ENCODE measurements at regions not wholly inside any gene's neighbourhood (a gene's known extent, or its start where the extent isn't known, plus 50 kb on each side); places are given as distances from the start of the nearest gene placed in this dataset.

- ATAC-seq (ENCODE audit: low read depth): no peak
- Histone ChIP-seq H3K9me3 (ENCODE audit: severe bottlenecking) (no peaks in the 10 kb centered on the region), H3K4me3 (ENCODE audit: severe bottlenecking) (no peak overlapping the region), H3K27ac (ENCODE audit: poor library complexity, severe bottlenecking) (no peak overlapping the region), H3K36me3 (ENCODE audit: low read depth) (no peaks in the 10 kb centered on the region), H3K27me3 (ENCODE audit: insufficient read depth, poor library complexity, severe bottlenecking) (no peaks in the 10 kb centered on the region), H3K4me1 (ENCODE audit: insufficient read depth, poor library complexity, severe bottlenecking) (no peaks in the 10 kb centered on the region)
- DNase-seq (ENCODE audit: low spot score): no peak
- TF ChIP-seq, protein P1, sequence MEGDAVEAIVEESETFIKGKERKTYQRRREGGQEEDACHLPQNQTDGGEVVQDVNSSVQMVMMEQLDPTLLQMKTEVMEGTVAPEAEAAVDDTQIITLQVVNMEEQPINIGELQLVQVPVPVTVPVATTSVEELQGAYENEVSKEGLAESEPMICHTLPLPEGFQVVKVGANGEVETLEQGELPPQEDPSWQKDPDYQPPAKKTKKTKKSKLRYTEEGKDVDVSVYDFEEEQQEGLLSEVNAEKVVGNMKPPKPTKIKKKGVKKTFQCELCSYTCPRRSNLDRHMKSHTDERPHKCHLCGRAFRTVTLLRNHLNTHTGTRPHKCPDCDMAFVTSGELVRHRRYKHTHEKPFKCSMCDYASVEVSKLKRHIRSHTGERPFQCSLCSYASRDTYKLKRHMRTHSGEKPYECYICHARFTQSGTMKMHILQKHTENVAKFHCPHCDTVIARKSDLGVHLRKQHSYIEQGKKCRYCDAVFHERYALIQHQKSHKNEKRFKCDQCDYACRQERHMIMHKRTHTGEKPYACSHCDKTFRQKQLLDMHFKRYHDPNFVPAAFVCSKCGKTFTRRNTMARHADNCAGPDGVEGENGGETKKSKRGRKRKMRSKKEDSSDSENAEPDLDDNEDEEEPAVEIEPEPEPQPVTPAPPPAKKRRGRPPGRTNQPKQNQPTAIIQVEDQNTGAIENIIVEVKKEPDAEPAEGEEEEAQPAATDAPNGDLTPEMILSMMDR (IDR thresholded peaks at IDR 0.05; ENCODE audit: poor library complexity, severe bottlenecking): no peak
These were observed 60.2 kb downstream of the TFPI2 start for GRCh38 chr7:93830141-93830925.

DNA sequence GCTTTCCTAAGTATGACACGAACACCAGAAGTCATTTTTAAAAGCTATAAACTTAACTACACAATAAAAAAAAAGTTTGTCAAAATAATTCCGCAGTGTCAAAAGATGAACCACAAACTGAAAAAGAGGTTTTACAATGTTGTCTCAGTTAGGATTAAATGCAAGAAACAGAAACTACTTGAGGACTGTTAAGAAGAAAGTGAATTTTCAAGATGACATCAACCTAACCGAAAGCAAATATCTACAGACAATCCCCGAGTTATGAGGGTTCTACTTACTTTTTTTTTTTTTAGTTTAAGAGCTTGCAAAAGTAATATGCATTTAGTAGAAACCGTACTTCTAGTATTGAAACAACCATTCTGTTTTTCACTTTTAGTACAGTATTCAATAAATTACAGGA, 62.3 kb downstream of the TFPI2 start:
- ATAC-seq (ENCODE audit: low read depth) (no peak), DNase-seq (ENCODE audit: low spot score) (no peak)
- TF ChIP-seq, protein P1 (IDR thresholded peaks at IDR 0.05; ENCODE audit: poor library complexity, severe bottlenecking): no peak

DNA sequence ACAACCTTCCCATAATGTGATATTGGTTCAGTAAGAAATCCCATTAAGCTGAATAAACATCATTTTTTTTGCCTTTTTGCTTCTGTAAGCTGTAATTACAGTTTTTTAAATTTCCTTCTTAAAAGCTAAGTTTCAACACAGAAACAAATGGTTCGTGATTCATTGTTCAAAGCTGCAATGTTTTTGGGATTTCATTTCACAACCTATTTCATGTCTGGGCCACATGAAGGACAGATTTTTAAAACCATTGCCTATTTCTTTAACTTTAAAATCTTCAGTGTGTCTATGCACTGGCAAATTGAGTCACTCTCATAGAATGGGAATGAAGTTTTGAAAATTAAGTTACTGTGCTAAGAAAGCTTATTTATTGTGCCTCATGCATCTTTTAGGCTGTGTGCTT, 66.9 kb downstream of the TFPI2 start:
- no peaks in the 10 kb centered on the region for H3K9me3 ChIP-seq (ENCODE audit: severe bottlenecking)
- no peaks in the 10 kb centered on the region for H3K4me1 ChIP-seq (ENCODE audit: insufficient read depth, poor library complexity, severe bottlenecking)
- H3K36me3 ChIP-seq (ENCODE audit: low read depth): no peaks in the 10 kb centered on the region
- TF ChIP-seq, protein P1 (IDR thresholded peaks at IDR 0.05; ENCODE audit: poor library complexity, severe bottlenecking): no peak
- no peak for ATAC-seq (ENCODE audit: low read depth)
- no peak for DNase-seq (ENCODE audit: low spot score)
- no peak overlapping the region for H3K4me3 ChIP-seq (ENCODE audit: severe bottlenecking)
- H3K27me3 ChIP-seq (ENCODE audit: insufficient read depth, poor library complexity, severe bottlenecking): no peaks in the 10 kb centered on the region
- H3K27ac ChIP-seq (ENCODE audit: poor library complexity, severe bottlenecking): no peak overlapping the region

More for the DNA sequence above, 62.3 kb downstream of the TFPI2 start:
- Histone ChIP-seq H3K27ac (ENCODE audit: poor library complexity, severe bottlenecking) (no peak overlapping the region), H3K4me3 (ENCODE audit: severe bottlenecking) (no peak overlapping the region), H3K9me3 (ENCODE audit: severe bottlenecking) (no peaks in the 10 kb centered on the region), H3K27me3 (ENCODE audit: insufficient read depth, poor library complexity, severe bottlenecking) (no peaks in the 10 kb centered on the region), H3K4me1 (ENCODE audit: insufficient read depth, poor library complexity, severe bottlenecking) (no peaks in the 10 kb centered on the region), H3K36me3 (ENCODE audit: low read depth) (no peaks in the 10 kb centered on the region)

- no peaks in the 10 kb centered on the region for H3K4me1 ChIP-seq (ENCODE audit: insufficient read depth, poor library complexity, severe bottlenecking)
- no peak overlapping the region for H3K27ac ChIP-seq (ENCODE audit: poor library complexity, severe bottlenecking)
- H3K36me3 ChIP-seq (ENCODE audit: low read depth): no peaks in the 10 kb centered on the region
- H3K27me3 ChIP-seq (ENCODE audit: insufficient read depth, poor library complexity, severe bottlenecking): no peaks in the 10 kb centered on the region
- TF ChIP-seq, protein P1 (IDR thresholded peaks at IDR 0.05; ENCODE audit: poor library complexity, severe bottlenecking): no peak
- H3K9me3 ChIP-seq (ENCODE audit: severe bottlenecking): no peaks in the 10 kb centered on the region
- no peak for DNase-seq (ENCODE audit: low spot score)
- no peak for ATAC-seq (ENCODE audit: low read depth)
- no peak overlapping the region for H3K4me3 ChIP-seq (ENCODE audit: severe bottlenecking)
These were observed 69.1 kb downstream of the TFPI2 start for GRCh38 chr7:93821463-93821862.

GRCh38 chr7:93819699-93820098, 70.9 kb downstream of the TFPI2 start:
- ATAC-seq (ENCODE audit: low read depth): no peak
- DNase-seq (ENCODE audit: low spot score): no peak
- TF ChIP-seq, protein P1 (IDR thresholded peaks at IDR 0.05; ENCODE audit: poor library complexity, severe bottlenecking): no peak
- no peak overlapping the region for H3K27ac ChIP-seq (ENCODE audit: poor library complexity, severe bottlenecking)
- no peaks in the 10 kb centered on the region for H3K27me3 ChIP-seq (ENCODE audit: insufficient read depth, poor library complexity, severe bottlenecking)
- no peak overlapping the region for H3K4me3 ChIP-seq (ENCODE audit: severe bottlenecking)
- H3K4me1 ChIP-seq (ENCODE audit: insufficient read depth, poor library complexity, severe bottlenecking): no peaks in the 10 kb centered on the region
- no peaks in the 10 kb centered on the region for H3K9me3 ChIP-seq (ENCODE audit: severe bottlenecking)
- no peaks in the 10 kb centered on the region for H3K36me3 ChIP-seq (ENCODE audit: low read depth)
